ENCODE measurements at regions not wholly inside any gene's neighbourhood (a gene's known extent, or its start where the extent isn't known, plus 50 kb on each side); places are given as distances from the start of the nearest gene placed in this dataset.

GRCh38 chr1:208923456-208923855, 660.1 kb upstream of the CAMK1G start:
- no peak for DNase-seq

- no peak for DNase-seq
Observed at GRCh38 chr1:208923946-208924720, 659.4 kb upstream of the CAMK1G start.

DNA sequence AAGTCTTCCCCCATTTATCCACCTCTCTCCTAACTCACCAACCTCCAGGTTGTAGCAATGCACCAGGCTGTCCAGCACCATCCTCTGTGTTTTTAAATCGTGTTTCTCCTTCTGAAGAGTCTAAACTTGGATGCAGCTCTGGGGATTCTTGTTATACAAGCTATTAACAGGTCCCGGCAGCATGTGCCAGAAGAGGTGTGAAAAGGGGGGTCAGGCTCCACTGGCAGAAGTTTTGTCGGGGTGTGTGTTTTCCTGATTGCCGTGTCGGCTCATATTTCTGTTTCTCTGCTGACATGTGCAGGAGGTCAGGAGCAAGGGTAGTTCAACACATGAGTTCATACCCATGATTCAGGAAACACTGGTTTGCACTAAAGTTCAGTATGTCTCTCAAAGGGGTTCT, 658.6 kb upstream of the CAMK1G start:
- DNase-seq = no peak

DNA sequence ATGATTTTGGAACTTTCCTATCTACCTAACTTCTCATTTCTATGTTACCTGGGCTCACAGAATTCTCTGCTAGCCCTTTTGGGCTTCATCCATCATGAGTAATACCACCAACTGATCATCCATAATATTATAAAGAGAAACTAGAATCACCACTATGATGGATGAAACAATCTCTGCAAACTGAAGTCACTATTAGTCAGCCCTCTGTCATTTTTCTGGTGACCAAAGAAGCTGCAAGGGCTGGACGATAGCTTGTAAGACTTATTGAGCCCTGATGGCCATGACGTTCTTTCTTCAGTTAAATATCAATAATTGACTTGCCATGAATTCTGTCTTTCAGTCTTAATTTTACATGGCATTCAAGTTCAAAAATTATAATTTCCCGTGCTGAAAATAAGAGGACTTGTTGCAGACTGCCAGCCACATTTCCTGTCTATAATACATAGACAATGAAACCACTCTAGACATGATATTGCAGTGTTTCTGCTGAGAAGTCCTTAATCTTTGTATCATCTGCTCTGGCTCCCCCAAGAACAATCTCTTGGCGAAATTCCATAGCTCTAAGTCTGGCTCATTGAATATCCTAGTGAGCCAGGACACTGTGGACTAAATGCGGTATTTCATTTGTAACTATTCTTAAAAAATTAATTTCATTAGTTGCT, 655.0 kb upstream of the CAMK1G start:
- DNase-seq = no peak

DNA sequence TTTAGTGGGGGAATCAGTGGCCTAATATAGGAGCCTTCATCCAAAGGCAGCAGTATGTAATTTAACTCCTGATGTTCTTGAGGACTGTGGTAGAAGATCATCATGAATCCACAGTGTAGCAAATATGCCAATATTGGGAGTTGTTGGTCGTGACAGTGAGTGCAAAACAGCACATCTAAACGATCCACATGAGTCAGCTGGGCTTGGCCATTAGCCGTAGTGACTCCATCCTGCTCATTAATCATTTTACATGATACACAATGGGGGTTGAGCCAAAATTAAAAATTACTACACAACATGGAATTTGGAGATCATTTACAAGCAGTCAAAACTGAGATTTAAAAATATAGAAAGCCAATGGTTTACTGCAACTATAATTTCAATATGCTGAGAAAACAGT, 653.9 kb upstream of the CAMK1G start:
- no peak for DNase-seq

DNA sequence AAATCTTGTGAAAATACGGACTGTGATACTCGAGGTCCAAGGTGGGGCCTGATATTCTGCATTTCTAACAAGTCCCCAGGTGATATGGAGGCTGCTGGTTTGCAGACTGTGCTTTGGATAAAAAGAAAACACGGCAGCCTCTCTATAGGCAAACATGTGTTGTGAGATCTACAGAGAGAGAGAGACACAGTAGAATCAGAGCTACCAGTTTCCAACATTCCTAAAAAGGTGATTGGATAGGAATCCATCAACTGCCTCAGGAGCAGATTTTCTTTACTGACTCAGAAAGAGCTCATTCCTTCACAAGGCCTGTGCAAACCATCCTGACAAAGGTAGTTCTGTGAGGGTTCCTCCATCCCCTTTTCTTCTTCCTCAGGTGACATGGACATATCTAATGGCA, 651.6 kb upstream of the CAMK1G start:
- no peak for DNase-seq

DNA sequence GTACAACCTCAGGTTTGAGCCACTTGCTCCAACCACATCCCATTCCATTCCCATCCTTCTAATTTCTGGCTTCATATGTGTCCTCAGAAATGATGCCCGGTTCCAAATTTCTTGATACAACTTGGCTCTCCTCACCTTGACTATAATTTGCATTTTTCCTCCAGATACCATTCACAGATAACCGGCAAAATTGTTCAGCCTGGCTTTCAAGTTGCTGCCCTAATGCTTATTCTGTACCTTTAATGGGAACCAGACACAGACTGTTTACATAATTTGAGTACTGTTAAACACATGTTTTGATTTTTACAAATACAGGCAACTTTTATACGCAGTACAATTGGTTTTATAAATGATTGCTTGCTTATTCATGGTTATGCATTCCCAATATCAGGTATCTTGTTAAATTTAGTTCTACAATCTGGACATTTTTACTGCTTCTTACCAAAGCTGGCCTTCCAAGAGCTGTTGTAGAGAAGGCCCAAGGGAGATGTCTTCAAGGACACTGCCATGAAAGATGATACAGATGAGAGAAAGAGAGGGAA, 649.5 kb upstream of the CAMK1G start:
- DNase-seq = no peak

DNA sequence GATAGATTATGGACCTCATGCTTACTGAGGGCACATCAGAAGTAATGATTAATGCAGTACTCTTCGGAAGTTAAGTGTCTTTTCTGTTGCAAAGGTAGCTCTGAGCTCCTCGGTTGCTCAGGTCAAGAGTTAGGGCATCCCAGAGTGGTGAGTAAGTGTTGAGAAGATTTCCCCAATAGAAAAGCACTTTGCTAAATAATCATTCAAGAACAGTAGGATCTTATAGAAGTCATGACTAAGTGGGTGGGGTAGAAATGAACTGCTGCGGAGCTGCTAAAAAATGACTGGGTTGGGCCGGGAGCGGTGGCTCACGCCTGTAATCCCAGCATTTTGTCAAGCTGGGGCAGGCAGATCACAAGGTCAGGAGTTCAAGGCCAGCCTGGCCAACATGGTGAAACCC, 648.6 kb upstream of the CAMK1G start:
- DNase-seq = no peak

- DNase-seq = no peak
Observed at GRCh38 chr1:208935517-208936187, 647.9 kb upstream of the CAMK1G start.

DNA sequence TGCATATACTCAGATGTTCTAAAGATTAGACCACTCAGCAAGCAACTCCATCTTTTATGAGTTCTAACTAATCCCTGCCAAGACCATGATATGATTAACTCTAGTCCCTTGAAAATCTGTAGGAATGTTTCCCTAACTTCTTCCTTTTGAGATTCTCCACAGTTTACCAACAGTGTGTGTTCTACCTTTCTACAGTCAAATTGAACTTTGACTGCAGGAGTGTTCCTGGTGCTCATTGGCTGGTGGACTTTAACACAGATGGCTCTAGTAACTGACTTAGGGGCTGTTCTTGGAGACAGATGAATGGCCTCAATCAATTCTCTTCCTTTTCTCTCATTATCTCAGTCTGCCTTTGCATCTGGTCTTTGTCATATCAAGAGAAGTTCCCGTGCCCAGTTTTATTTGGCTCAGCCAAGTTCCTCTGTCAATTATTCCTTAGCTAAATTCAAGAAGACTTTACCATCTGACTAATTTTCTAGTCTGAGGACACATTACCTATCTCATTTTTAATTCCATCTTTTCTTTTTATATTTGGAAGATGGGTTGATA, 643.9 kb upstream of the CAMK1G start:
- DNase-seq = no peak

DNA sequence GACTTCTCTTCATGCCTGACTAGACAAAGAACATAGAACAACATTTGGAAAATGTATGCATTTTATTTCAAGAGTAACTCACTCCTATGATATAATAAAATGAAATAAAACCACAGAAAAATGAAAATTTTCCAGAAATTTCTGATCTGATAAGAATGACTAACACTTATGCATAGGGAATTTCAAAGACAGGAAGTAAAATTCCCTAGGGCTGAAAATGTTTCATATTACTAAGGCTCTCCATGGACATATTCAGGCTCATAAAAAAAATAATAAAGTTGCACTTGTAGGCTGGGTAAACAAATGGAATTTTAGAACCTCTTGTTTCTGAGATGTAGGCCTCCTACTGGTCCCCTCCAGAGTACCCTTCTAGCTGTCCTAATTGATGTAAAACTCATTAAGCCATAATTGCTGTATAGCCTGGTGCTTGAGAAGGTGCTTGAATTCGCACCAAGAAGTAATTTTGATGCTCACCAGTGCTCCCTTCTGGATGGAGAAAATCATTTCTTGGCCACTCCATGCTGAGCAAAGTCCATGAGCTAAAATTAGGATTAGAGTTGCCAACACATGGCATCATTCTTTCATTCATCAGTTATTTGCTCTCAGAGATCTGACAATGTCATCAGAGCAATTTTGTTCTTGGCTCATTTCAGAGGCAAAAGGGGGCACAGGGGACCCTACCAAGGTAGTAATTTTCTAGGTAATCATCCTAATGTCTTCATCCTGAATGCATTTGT, 641.0 kb upstream of the CAMK1G start:
- no peak for DNase-seq

DNA sequence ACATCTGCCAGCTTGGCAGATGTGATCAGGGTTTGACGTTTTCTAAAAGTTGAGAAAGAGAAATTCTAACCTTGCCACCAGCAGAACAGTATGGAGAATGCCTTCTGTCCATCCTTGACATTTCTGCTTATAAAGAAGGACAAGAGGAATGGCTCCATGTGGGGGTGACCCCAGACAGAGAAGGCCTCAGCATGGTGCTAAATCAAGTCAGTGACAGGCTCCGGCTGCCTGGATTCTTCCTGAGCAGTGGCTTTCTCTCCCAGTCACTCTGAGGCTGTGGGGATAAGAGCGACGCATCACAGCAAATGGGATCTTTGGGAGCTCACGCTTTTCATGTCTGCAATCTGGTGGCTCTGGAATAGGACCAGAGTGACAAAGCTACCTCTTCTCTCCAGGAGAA, 640.2 kb upstream of the CAMK1G start:
- DNase-seq = no peak

GRCh38 chr1:208944981-208945451, 638.5 kb upstream of the CAMK1G start:
- no peak for DNase-seq

DNA sequence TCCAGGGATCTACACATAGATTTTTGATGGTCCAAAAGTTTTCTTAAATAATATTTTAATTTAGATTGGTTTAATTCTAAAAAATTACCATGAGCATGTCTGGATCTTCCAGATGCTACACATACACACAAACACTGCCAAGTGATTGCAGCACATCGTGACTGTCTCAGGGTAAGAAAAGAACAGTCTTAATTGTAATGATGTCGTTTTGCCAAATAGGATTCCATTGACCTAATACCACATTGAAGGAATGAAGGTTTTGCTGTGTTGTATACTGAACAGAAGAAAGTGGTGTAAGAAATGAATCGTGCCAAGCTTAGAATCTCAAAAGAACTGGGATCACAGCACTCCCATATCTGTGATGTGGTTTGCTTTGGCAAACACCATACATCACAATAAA, 633.3 kb upstream of the CAMK1G start:
- DNase-seq = no peak

DNA sequence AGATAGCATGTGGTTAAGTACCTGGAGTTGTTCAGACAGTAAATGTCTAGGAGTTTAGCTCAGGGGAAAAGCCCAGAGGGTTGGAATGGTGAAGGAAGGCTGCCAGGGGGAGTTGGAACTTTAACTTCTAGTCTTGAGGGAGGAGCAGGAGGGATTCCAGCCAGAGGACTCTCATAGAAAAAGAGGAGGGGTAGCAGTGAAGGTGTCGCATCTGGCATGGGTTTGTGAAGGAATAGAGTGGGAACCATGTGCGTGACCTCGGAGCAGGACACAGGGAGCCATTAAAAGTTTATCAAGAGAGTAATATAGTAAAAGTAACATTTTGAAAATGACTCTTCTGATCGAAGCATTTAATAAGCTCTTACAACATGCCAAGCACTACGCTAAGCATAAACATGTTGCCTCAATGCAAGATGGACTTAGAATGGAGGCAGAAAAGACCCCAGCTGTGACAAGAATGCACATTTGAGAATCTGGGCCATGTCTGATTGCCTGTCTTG, 632.4 kb upstream of the CAMK1G start:
- no peak for DNase-seq

GRCh38 chr1:208951908-208952307, 631.6 kb upstream of the CAMK1G start:
- no peak for DNase-seq

DNA sequence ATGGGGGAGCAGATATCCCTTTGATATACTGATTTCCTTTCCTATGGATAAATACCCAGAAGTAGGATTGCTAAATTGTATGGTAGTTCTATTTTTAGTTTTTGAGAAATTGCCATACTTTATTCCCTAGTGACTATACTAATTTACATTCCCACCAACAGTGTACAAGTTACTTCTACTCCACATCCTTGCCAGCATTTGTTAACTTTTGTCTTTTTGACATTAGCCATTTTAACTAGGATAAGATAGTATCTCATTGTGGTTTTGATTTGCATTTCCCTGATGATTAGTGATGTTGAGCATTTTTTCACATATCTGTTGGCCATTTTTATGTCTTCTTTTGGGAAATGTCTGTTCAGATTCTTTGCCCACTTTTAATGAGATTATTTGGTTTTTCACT, 620.6 kb upstream of the CAMK1G start:
- DNase-seq = no peak

DNA sequence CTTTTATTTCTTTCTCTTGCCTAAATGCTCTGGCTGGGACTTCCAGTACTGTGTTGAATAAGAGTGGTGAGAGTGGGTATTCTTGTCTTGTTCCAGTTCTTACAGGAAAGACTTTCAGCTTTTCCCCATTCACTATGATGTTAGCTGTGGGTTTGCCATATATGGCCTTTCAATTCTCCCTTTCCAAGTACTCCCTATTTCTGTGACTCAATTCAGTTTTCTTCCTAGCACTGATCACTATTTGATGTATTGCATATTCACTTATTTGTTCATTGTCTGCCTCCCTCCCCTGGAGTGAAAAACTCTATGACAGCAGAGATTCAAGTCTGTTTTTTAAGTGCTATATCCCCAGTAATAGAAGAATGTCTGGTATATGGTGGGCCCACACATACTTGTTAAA, 618.2 kb upstream of the CAMK1G start:
- DNase-seq = no peak

- DNase-seq = no peak
Observed at GRCh38 chr1:208967334-208967733, 616.2 kb upstream of the CAMK1G start.

DNA sequence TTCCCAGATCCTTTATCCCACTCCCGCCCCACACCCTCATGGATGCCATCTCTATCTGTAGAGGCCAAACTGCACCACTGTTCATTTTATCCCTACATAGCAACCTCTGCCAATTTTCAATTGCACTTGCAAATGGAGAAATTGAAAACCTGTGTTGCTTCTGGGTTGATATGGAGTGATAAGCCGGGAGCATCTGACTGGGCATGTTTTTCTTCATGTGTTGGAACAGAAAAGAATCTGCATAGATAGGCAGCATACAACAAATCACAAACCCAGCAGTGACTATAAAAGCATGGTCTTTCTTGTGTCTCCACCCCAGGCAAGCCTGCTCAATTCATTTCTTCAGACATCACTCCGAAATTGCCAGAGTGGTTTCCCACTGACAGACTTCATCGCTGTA, 608.8 kb upstream of the CAMK1G start:
- DNase-seq = no peak

GRCh38 chr1:208975456-208975855, 608.1 kb upstream of the CAMK1G start:
- no peak for DNase-seq

- DNase-seq = no peak
Observed at GRCh38 chr1:208977012-208977411, 606.5 kb upstream of the CAMK1G start.
